ENCODE measurements at regions not wholly inside any gene's neighbourhood (a gene's known extent, or its start where the extent isn't known, plus 50 kb on each side); places are given as distances from the start of the nearest gene placed in this dataset.

DNA sequence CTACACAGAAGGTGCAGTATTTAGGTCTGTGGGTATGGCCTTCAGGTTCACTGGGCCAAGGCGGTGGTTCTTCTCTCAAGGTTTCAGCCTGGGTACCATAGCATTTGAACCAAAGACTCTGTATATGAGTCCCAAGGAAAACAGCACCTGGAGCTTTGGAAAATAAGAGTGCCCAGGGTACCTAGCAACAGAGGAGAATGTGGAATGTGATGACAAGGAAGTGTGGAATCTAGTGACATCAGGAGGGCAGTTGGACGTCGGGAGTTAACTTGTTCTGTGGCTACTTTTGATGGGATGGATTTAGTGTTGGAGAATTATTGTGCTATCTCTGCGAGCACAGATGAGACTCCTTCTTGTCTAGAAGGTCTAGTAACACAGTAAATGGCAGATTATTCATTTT, 201.2 kb downstream of the NOL4 start:
- TF ChIP-seq, protein P1, sequence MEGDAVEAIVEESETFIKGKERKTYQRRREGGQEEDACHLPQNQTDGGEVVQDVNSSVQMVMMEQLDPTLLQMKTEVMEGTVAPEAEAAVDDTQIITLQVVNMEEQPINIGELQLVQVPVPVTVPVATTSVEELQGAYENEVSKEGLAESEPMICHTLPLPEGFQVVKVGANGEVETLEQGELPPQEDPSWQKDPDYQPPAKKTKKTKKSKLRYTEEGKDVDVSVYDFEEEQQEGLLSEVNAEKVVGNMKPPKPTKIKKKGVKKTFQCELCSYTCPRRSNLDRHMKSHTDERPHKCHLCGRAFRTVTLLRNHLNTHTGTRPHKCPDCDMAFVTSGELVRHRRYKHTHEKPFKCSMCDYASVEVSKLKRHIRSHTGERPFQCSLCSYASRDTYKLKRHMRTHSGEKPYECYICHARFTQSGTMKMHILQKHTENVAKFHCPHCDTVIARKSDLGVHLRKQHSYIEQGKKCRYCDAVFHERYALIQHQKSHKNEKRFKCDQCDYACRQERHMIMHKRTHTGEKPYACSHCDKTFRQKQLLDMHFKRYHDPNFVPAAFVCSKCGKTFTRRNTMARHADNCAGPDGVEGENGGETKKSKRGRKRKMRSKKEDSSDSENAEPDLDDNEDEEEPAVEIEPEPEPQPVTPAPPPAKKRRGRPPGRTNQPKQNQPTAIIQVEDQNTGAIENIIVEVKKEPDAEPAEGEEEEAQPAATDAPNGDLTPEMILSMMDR (IDR thresholded peaks at IDR 0.05; ENCODE audit: low read length) = no peak
- TF ChIP-seq EZH2phosphoT487 (IDR thresholded peaks at IDR 0.05; ENCODE audit: low read length) = no peak
